Stomach (tissue), 8 donors: ENCODE measurements at regions not wholly inside any gene's neighbourhood (a gene's known extent, or its start where the extent isn't known, plus 50 kb on each side); places are given as distances from the start of the nearest gene placed in this dataset.

Experiments used
- DNase-seq, 2 donors: peaks; one replicate each; pipeline versions ENCODE4 v3.0.0 to v3.0.0-alpha.2; 2013 to 2019
- H3K27ac ChIP-seq, 5 donors: fragments of 200-600 bp in 4 of 5; sonication (generic) in 4 of 5; one replicate each; pipeline ENCODE4 v1.5.1; 2013 to 2019; ENCODE audit warnings: mild to moderate bottlenecking in 1 of 5, moderate library complexity in 1 of 5
- H3K27me3 ChIP-seq, 3 donors: fragments of 200-600 bp; sonication (generic); one replicate each; pipeline ENCODE4 v1.5.1; 2017 to 2019; ENCODE audit warnings: mixed run types in 1 of 3
- H3K36me3 ChIP-seq, 4 donors: fragments of 200-600 bp; sonication (generic); 1 replicate in 3 of 4; 2 replicates in 1 of 4; pipeline ENCODE4 v1.5.1; 2016 to 2019
- H3K4me1 ChIP-seq, 4 donors: fragments of 200-600 bp; sonication (generic); one replicate each; pipeline ENCODE4 v1.5.1; 2016 to 2019
- H3K4me3 ChIP-seq, 4 donors: fragments of 200-600 bp; sonication (generic) in 3 of 4; one replicate each; pipeline ENCODE4 v1.5.1; 2016 to 2019; ENCODE audit warnings: mild to moderate bottlenecking in 1 of 4
- H3K9me3 ChIP-seq, 4 donors: fragments of 200-600 bp; sonication (generic); one replicate each; pipeline ENCODE4 v1.5.1; 2016 to 2019
- CTCF ChIP-seq, 7 experiments: fragments of 450-650 bp in 4 of 7; fragments of 200-600 bp in 3 of 7; sonication (generic) in 3 of 7; IDR thresholded peaks; one replicate each; pipeline ENCODE4 v1.5.1; 2016 to 2019; ENCODE audit warnings: antibody characterized with exemption in 7 of 7, control low read depth in 2 of 7, mild to moderate bottlenecking in 1 of 7
- EP300 ChIP-seq: sonication (generic); formaldehyde crosslinking; IDR thresholded peaks from one replicate; pipeline ENCODE4 v1.6.1; 2017; ENCODE audit warnings: antibody characterized with exemption
- POLR2A ChIP-seq, 4 donors: fragments of 450-650 bp; IDR thresholded peaks; one replicate each; pipeline ENCODE4 v1.6.1; 2016; ENCODE audit warnings: antibody characterized with exemption in 4 of 4, control low read depth in 2 of 4, mild to moderate bottlenecking in 1 of 4, moderate library complexity in 1 of 4
- POLR2AphosphoS5 ChIP-seq, 3 donors: sonication (generic); formaldehyde crosslinking; IDR thresholded peaks; one replicate each; pipeline ENCODE4 v1.6.1; 2016; ENCODE audit warnings: antibody characterized with exemption in 3 of 3
- WGBS, 5 donors: extraction: QIAGEN DNeasy Blood & Tissue Kit in 3 of 5; methylation state at CpG; one replicate each; pipeline versions ENCODE4 v1.1.5 to v1.1.7; 2013 to 2018; 5-methylcytosine and 5-hydroxymethylcytosine counted together
- intact Hi-C: fragments of 100-400 bp; cut with DNase I; formaldehyde crosslinking; loops from one replicate; pipeline ENCODE4 v1.15.1; 2023; ENCODE audit warnings: low total_unique reads
- donor health status: healthy with polysubstance abuse.
- donor health status: Bipolar disorder and iron deficiency.
- donor health status: healthy.

DNA sequence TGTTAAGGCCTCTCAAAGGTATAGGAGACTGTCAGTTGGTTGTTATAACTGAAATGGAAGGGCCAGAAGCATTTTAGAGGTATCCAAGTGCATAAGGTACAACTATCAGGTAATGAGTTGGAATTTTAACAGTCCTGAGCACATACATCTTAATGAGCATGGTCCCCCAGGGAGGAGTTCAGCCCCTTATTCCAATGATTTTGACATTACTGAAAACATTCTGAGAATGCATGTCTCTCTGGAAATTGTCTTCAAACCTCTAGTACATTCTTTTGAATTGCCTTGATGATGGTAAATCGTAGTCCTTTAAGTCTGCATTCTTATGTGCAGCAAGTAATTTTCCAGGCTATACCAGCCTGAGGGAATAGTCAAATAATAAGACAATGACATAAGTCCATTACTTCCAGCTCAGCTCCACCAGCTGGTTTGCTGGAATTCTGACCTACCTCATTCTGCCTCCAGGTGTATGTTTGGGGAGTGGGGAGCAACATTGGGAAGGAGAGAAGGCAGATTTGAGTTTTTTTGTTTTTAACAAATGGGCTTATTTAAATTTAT lies 239.2 kb downstream of the MSRB3 start:
- intact Hi-C loops = no loop called here
- H3K36me3 ChIP-seq = no peaks in the 10 kb centered on the region
- TF ChIP-seq POLR2AphosphoS5 (IDR thresholded peaks at IDR 0.05) = no peak
- TF ChIP-seq POLR2A (IDR thresholded peaks at IDR 0.05) = no peak
- TF ChIP-seq CTCF (IDR thresholded peaks at IDR 0.05) = no peak
- TF ChIP-seq EP300 = no peak
- H3K27ac ChIP-seq = no peak overlapping the region
- H3K9me3 ChIP-seq = no peaks in the 10 kb centered on the region
- no peaks in the 10 kb centered on the region for H3K27me3 ChIP-seq
- WGBS, 5 donors = 84 to 92% (median 92%) methylated on average over 1 of the region's 1 CpG
- H3K4me1 ChIP-seq = no peaks in the 10 kb centered on the region
- no peak overlapping the region for H3K4me3 ChIP-seq
- no peak for DNase-seq

GRCh38 chr12:65518771-65519170 lies 240.3 kb downstream of the MSRB3 start:
- no peak for DNase-seq
- Histone ChIP-seq H3K27ac (no peak overlapping the region), H3K9me3 (no peaks in the 10 kb centered on the region), H3K27me3 (no peaks in the 10 kb centered on the region), H3K36me3 (no peaks in the 10 kb centered on the region), H3K4me3 (no peak overlapping the region), H3K4me1 (no peaks in the 10 kb centered on the region)
- TF ChIP-seq POLR2A (IDR thresholded peaks at IDR 0.05) = no peak
- no peak for TF ChIP-seq POLR2AphosphoS5 (IDR thresholded peaks at IDR 0.05)
- no peak for TF ChIP-seq CTCF (IDR thresholded peaks at IDR 0.05)
- no peak for TF ChIP-seq EP300
- intact Hi-C loops = no loop called here

DNA sequence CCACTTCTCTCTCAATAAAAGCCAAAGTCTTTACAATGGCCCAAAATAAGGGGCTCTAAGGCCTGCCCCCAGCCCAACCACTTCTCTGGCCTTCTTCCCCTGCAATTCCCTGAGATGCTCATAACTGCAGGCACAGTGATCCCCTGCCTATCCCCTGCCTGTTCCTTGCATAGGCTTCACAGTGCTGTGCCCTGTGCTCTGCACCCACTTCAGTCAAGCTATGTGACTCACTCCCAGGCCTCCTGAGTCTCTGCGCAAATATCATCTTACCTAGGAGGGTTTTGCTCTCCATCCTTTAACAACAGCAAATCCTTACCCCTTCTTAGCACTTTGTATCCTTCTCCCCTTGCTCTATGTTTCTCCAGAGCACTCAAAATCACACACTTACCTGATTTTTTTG lies 242.2 kb downstream of the MSRB3 start:
- Histone ChIP-seq H3K4me1 (no peaks in the 10 kb centered on the region), H3K27ac (no peak overlapping the region)
- WGBS, 5 donors = 40 to 90% (median 61%) methylated on average over 1 of the region's 1 CpG

GRCh38 chr12:65522956-65523860 lies 244.7 kb downstream of the MSRB3 start:
- Histone ChIP-seq H3K4me3 (no peak overlapping the region), H3K27ac (no peak overlapping the region), H3K4me1 (no peaks in the 10 kb centered on the region), H3K27me3 (no peaks in the 10 kb centered on the region), H3K36me3 (no peaks in the 10 kb centered on the region), H3K9me3 (no peaks in the 10 kb centered on the region)
- 85 to 93% (median 87%) methylated on average over 12 of the region's 12 CpGs for WGBS, 5 donors
- no peak for DNase-seq
- TF ChIP-seq EP300 = no peak
- TF ChIP-seq POLR2A (IDR thresholded peaks at IDR 0.05) = no peak
- no peak for TF ChIP-seq CTCF (IDR thresholded peaks at IDR 0.05)
- no peak for TF ChIP-seq POLR2AphosphoS5 (IDR thresholded peaks at IDR 0.05)
- intact Hi-C loops = no loop called here

More for the DNA sequence above, 242.2 kb downstream of the MSRB3 start:
- TF ChIP-seq CTCF (IDR thresholded peaks at IDR 0.05) = no peak
- TF ChIP-seq POLR2AphosphoS5 (IDR thresholded peaks at IDR 0.05) = no peak
- no peak for TF ChIP-seq EP300
- TF ChIP-seq POLR2A (IDR thresholded peaks at IDR 0.05) = no peak
- no peak for DNase-seq
- Histone ChIP-seq H3K4me3 (no peak overlapping the region), H3K9me3 (no peaks in the 10 kb centered on the region), H3K36me3 (no peaks in the 10 kb centered on the region), H3K27me3 (no peaks in the 10 kb centered on the region)
- intact Hi-C loops = no loop called here
